ENCODE measurements at regions not wholly inside any gene's neighbourhood (a gene's known extent, or its start where the extent isn't known, plus 50 kb on each side); places are given as distances from the start of the nearest gene placed in this dataset.

DNA sequence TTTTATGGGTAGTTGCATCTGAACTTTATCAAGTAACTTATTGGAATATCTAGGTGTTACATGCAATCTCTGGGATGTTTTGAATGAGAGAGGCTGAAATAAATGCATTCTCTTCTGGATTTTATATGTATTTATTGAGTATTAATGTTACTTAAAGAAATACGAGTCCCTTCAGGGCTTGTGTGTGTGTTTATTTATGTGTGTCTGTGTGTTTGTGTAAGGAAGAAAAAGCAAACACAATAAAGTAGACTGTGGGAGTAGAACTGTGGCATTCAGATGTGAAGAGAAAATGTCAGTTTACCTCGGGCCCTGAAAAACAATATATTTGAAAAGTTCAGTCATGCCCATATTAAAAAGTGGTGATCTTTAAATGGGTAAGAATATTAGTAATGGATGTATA, 250.5 kb downstream of the RPL10L start:
- WGBS, 2 donors = 70 to 76% methylated on average over 2 of the region's 2 CpGs
- no peaks in the 10 kb centered on the region for H3K27me3 ChIP-seq (ENCODE audit: control insufficient read depth in 3 of 3, insufficient read depth in 3 of 3, low read length in 2 of 3)
- no peaks in the 10 kb centered on the region for H3K36me3 ChIP-seq (ENCODE audit: control insufficient read depth in 4 of 4, insufficient read depth in 4 of 4, low read length in 4 of 4)
- H3K9me3 ChIP-seq (ENCODE audit: control insufficient read depth in 4 of 4, insufficient read depth in 3 of 4, low read length in 3 of 4) = no peaks in the 10 kb centered on the region
- TF ChIP-seq, protein P1, sequence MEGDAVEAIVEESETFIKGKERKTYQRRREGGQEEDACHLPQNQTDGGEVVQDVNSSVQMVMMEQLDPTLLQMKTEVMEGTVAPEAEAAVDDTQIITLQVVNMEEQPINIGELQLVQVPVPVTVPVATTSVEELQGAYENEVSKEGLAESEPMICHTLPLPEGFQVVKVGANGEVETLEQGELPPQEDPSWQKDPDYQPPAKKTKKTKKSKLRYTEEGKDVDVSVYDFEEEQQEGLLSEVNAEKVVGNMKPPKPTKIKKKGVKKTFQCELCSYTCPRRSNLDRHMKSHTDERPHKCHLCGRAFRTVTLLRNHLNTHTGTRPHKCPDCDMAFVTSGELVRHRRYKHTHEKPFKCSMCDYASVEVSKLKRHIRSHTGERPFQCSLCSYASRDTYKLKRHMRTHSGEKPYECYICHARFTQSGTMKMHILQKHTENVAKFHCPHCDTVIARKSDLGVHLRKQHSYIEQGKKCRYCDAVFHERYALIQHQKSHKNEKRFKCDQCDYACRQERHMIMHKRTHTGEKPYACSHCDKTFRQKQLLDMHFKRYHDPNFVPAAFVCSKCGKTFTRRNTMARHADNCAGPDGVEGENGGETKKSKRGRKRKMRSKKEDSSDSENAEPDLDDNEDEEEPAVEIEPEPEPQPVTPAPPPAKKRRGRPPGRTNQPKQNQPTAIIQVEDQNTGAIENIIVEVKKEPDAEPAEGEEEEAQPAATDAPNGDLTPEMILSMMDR (IDR thresholded peaks at IDR 0.05; ENCODE audit: control extremely low read depth, extremely low read depth) = no peak
- no peak overlapping the region for H3K9ac ChIP-seq (ENCODE audit: insufficient read depth in 1 of 2, low read length in 2 of 2)
- H3K27ac ChIP-seq (ENCODE audit: low read depth in 1 of 2, low read length in 1 of 2) = no peak overlapping the region
- no peak overlapping the region for H3K4me3 ChIP-seq
- DNase-seq (no peak), ATAC-seq (ENCODE audit: insufficient read depth, low FRiP score) (no peak)
- H3K4me1 ChIP-seq (ENCODE audit: control insufficient read depth in 5 of 5, insufficient read depth in 5 of 5, low read length in 5 of 5) = peaks cover 0 to 14% (median 0%) of the 10 kb centered on the region in 5 donors

DNA sequence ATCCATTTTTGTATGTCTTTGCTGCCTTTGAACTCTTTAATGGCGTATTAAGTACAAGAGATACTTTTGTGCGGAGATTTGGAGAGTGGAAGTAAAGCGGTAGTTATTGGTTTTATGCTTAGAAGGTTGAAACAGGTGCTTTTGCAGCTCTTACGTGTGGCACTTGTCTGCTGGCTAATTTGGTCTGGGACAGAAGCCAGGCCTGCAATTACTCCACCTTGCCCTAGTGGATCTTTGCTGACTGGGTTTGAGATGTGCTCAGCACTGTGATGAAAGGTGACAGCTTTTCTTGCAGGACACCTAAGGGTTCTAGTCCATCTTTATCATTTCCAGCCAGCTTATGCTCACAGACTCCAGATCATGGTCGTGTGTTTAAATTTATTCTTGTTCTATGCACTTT, 252.5 kb downstream of the RPL10L start:
- H3K9ac ChIP-seq (ENCODE audit: insufficient read depth in 1 of 2, low read length in 2 of 2) = no peak overlapping the region
- 67 to 79% methylated on average over 5 of the region's 5 CpGs for WGBS, 2 donors
- H3K27ac ChIP-seq (ENCODE audit: low read depth in 1 of 2, low read length in 1 of 2) = no peak overlapping the region
- H3K27me3 ChIP-seq (ENCODE audit: control insufficient read depth in 3 of 3, insufficient read depth in 3 of 3, low read length in 2 of 3) = no peaks in the 10 kb centered on the region
- H3K4me1 ChIP-seq (ENCODE audit: control insufficient read depth in 5 of 5, insufficient read depth in 5 of 5, low read length in 5 of 5) = peaks cover 0 to 5% (median 0%) of the 10 kb centered on the region in 5 donors
- no peaks in the 10 kb centered on the region for H3K36me3 ChIP-seq (ENCODE audit: control insufficient read depth in 4 of 4, insufficient read depth in 4 of 4, low read length in 4 of 4)
- TF ChIP-seq, protein P1 (IDR thresholded peaks at IDR 0.05; ENCODE audit: control extremely low read depth, extremely low read depth) = no peak
- no peak for ATAC-seq (ENCODE audit: insufficient read depth, low FRiP score)
- H3K9me3 ChIP-seq (ENCODE audit: control insufficient read depth in 4 of 4, insufficient read depth in 3 of 4, low read length in 3 of 4) = no peaks in the 10 kb centered on the region
- peak in 1 of 3 donors; percentile 31 for DNase-seq
- no peak overlapping the region for H3K4me3 ChIP-seq

DNA sequence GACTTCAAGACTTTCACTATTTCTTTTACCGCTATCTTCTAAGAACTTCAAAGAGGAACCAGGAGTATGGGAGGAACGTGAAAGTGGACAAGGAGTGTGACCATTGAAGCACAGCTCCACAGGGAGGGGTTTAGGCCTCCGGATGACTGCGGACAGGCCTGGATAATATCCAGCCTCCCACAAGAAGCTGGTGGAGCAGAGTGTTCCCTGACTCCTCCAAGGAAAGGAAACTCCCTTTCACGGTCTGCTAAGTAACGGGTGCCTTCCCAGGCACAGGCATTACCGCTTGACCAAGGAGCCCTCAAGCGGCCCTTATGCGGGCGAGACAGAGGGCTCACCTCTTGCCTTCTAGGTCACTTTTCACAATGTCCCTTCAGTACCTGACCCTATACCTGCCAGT, 267.0 kb downstream of the RPL10L start:
- no peaks in the 10 kb centered on the region for H3K36me3 ChIP-seq (ENCODE audit: control insufficient read depth in 4 of 4, insufficient read depth in 4 of 4, low read length in 4 of 4)
- ATAC-seq (ENCODE audit: insufficient read depth, low FRiP score) (no peak), DNase-seq (no peak)
- H3K9ac ChIP-seq (ENCODE audit: insufficient read depth in 1 of 2, low read length in 2 of 2) = no peak overlapping the region
- 83 to 96% methylated on average over 10 of the region's 10 CpGs for WGBS, 2 donors
- H3K9me3 ChIP-seq (ENCODE audit: control insufficient read depth in 4 of 4, insufficient read depth in 3 of 4, low read length in 3 of 4) = no peaks in the 10 kb centered on the region
- no peak overlapping the region for H3K27ac ChIP-seq (ENCODE audit: low read depth in 1 of 2, low read length in 1 of 2)
- H3K27me3 ChIP-seq (ENCODE audit: control insufficient read depth in 3 of 3, insufficient read depth in 3 of 3, low read length in 2 of 3) = no peaks in the 10 kb centered on the region
- H3K4me1 ChIP-seq (ENCODE audit: control insufficient read depth in 5 of 5, insufficient read depth in 5 of 5, low read length in 5 of 5) = no peaks in the 10 kb centered on the region
- TF ChIP-seq, protein P1 (IDR thresholded peaks at IDR 0.05; ENCODE audit: control extremely low read depth, extremely low read depth) = no peak
- H3K4me3 ChIP-seq = no peak overlapping the region

DNA sequence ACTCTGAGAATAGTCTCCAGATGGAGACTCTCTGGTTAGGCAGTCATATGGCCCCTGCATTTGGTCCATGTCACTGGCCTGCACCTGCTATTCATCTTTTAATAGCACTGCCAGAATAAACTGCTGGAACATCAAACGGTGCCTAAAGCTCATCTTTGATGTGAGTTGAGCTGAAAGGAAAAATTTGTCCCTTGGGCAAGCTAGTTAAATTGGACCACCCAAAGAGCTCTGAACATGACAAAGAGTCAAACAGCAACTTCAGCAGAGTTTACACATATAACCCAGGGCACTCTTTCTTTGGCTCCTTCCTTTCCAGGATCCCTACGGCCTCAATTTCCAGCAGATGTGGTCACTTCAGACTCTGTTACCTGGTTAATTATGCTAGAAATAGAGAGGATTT, 269.9 kb downstream of the RPL10L start:
- WGBS, 2 donors = 77 to 83% methylated on average over 2 of the region's 2 CpGs
- Histone ChIP-seq H3K9ac (ENCODE audit: insufficient read depth in 1 of 2, low read length in 2 of 2) (no peak overlapping the region), H3K4me1 (ENCODE audit: control insufficient read depth in 5 of 5, insufficient read depth in 5 of 5, low read length in 5 of 5) (no peaks in the 10 kb centered on the region), H3K27me3 (ENCODE audit: control insufficient read depth in 3 of 3, insufficient read depth in 3 of 3, low read length in 2 of 3) (no peaks in the 10 kb centered on the region), H3K9me3 (ENCODE audit: control insufficient read depth in 4 of 4, insufficient read depth in 3 of 4, low read length in 3 of 4) (peaks cover 0 to 3% (median 0%) of the 10 kb centered on the region in 4 donors), H3K4me3 (no peak overlapping the region), H3K27ac (ENCODE audit: low read depth in 1 of 2, low read length in 1 of 2) (no peak overlapping the region), H3K36me3 (ENCODE audit: control insufficient read depth in 4 of 4, insufficient read depth in 4 of 4, low read length in 4 of 4) (no peaks in the 10 kb centered on the region)
- ATAC-seq (ENCODE audit: insufficient read depth, low FRiP score) = no peak
- TF ChIP-seq, protein P1 (IDR thresholded peaks at IDR 0.05; ENCODE audit: control extremely low read depth, extremely low read depth) = no peak
- no peak for DNase-seq

Data from lung (tissue), 11 donors.